OCI-LY7 (cell line): ENCODE measurements at regions not wholly inside any gene's neighbourhood (a gene's known extent, or its start where the extent isn't known, plus 50 kb on each side); places are given as distances from the start of the nearest gene placed in this dataset.

Experiments
- BruUV-seq: library from RNA; stranded (reverse); fragments of 400-500 nt; replicated peaks from 2 replicates; lab custom pipeline; 2021; lab: Mats Ljungman, UMichigan
- CTCF ChIA-PET: fragments of 300-600 bp; sonication (Branson Sonifier 250); formaldehyde crosslinking; loops from one replicate; lab custom pipeline; 2022; ENCODE audit warnings: antibody characterized with exemption; ENCODE audit not compliant: unreplicated experiment; lab: Charles Lee
- POLR2A ChIA-PET: fragments of 300-600 bp; sonication (Branson Sonifier 250); formaldehyde crosslinking; loops from one replicate; lab custom pipeline; 2022; ENCODE audit warnings: antibody characterized with exemption; lab: Charles Lee
- DNase-seq: peaks from one replicate; pipeline ENCODE4 v3.0.0-alpha.2; 2015; ENCODE audit warnings: low spot score
- H2AFZ ChIP-seq: fragments of 200-600 bp; sonication (generic), shearing (Covaris generic); 2 replicates; pipeline ENCODE4 v1.6.1; 2014; ENCODE audit warnings: mild to moderate bottlenecking, antibody characterized with exemption, low read length, moderate library complexity
- H3K27ac ChIP-seq: fragments of 200-600 bp; sonication (generic); 2 replicates; pipeline ENCODE4 v1.5.1; 2014; ENCODE audit warnings: mixed run types, low read depth, mild to moderate bottlenecking, moderate library complexity, low read length, inconsistent platforms; ENCODE audit not compliant: poor library complexity, severe bottlenecking
- H3K36me3 ChIP-seq: fragments of 200-600 bp; sonication (generic); 2 replicates; pipeline ENCODE4 v1.6.1; 2014; ENCODE audit warnings: mild to moderate bottlenecking, antibody characterized with exemption, low read length, moderate library complexity, mixed read lengths; ENCODE audit not compliant: insufficient read depth
- H3K4me1 ChIP-seq: fragments of 200-600 bp; sonication (generic); 2 replicates; pipeline ENCODE4 v1.5.1; 2014; ENCODE audit warnings: mild to moderate bottlenecking, low read length; ENCODE audit not compliant: insufficient read depth, poor library complexity, severe bottlenecking
- H3K4me2 ChIP-seq: fragments of 200-600 bp; sonication (generic); 2 replicates; pipeline ENCODE4 v1.6.1; 2014; ENCODE audit warnings: mild to moderate bottlenecking, low read length
- H3K4me3 ChIP-seq: fragments of 200-600 bp; sonication (generic); 2 replicates; pipeline ENCODE4 v1.5.1; 2014; ENCODE audit warnings: mild to moderate bottlenecking, low read depth, low read length; ENCODE audit not compliant: poor library complexity, severe bottlenecking
- H3K79me2 ChIP-seq: fragments of 200-600 bp; sonication (generic); 2 replicates; pipeline ENCODE4 v1.6.1; 2016; ENCODE audit warnings: low read depth, mild to moderate bottlenecking, low read length, moderate library complexity, mixed read lengths; ENCODE audit not compliant: insufficient read depth
- H3K9me2 ChIP-seq: fragments of 200-600 bp; sonication (generic); 2 replicates; pipeline ENCODE4 v1.6.1; 2016; ENCODE audit warnings: mild to moderate bottlenecking, low read length, mixed read lengths; ENCODE audit not compliant: insufficient read depth
- H3K9me3 ChIP-seq: fragments of 200-600 bp; sonication (generic); 2 replicates; pipeline ENCODE4 v1.6.1; 2014; ENCODE audit warnings: mild to moderate bottlenecking, mixed run types, low read length, mixed read lengths
- H4K20me1 ChIP-seq: fragments of 200-600 bp; sonication (generic); 2 replicates; pipeline ENCODE4 v1.6.1; 2014; ENCODE audit warnings: mild to moderate bottlenecking, antibody characterized with exemption, low read length, moderate library complexity, mixed read lengths; ENCODE audit not compliant: insufficient read depth
- EZH2phosphoT487 ChIP-seq: fragments of 200-600 bp; sonication (generic); IDR thresholded peaks from 2 replicates; pipeline ENCODE4 v1.6.1; 2018; ENCODE audit warnings: low read depth, borderline replicate concordance, mild to moderate bottlenecking, mixed run types, antibody characterized with exemption, low read length, moderate library complexity, mixed read lengths
- intact Hi-C: fragments of 100-400 bp; cut with micrococcal nuclease; formaldehyde crosslinking; loops from one replicate; pipeline ENCODE4 v1.10.0; 2022; ENCODE audit not compliant: unreplicated experiment
- TF ChIP-seq, protein P1 (sequence below): fragments of 200-600 bp; sonication (generic); conservative IDR thresholded peaks from 2 replicates; pipeline ENCODE4 v1.5.1; 2014; ENCODE audit warnings: mild to moderate bottlenecking, antibody characterized with exemption, low read length, moderate library complexity, mixed read lengths

DNA sequence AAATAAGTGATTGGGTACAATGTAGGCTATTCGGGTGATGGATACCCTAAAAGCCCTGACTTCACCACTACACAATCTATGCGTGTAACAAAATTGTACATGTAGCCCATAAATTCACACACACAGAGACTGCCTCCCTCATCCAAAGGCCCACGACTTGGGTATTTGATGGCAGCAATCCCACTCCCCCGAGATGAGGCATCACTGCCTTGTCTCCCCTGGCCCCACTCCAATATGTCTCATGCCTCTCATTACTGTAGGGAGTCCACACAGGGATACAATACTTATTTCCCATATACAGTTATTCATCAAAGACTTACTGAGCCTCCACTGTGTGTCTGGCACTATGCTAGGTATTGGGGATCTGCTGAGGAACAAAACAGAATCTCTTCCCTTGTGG lies 192.6 kb downstream of the CBLN1 start:
- TF ChIP-seq, protein P1, sequence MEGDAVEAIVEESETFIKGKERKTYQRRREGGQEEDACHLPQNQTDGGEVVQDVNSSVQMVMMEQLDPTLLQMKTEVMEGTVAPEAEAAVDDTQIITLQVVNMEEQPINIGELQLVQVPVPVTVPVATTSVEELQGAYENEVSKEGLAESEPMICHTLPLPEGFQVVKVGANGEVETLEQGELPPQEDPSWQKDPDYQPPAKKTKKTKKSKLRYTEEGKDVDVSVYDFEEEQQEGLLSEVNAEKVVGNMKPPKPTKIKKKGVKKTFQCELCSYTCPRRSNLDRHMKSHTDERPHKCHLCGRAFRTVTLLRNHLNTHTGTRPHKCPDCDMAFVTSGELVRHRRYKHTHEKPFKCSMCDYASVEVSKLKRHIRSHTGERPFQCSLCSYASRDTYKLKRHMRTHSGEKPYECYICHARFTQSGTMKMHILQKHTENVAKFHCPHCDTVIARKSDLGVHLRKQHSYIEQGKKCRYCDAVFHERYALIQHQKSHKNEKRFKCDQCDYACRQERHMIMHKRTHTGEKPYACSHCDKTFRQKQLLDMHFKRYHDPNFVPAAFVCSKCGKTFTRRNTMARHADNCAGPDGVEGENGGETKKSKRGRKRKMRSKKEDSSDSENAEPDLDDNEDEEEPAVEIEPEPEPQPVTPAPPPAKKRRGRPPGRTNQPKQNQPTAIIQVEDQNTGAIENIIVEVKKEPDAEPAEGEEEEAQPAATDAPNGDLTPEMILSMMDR = no peak
- no peak for TF ChIP-seq EZH2phosphoT487
- ChIA-PET POLR2A (no interaction called here), CTCF (no interaction called here)
- Histone ChIP-seq H2AFZ (no peak overlapping the region), H3K27ac (no peak overlapping the region), H3K36me3 (no peaks in the 10 kb centered on the region), H3K4me3 (no peak overlapping the region), H3K4me1 (no peaks in the 10 kb centered on the region), H3K9me2 (no peaks in the 10 kb centered on the region), H3K79me2 (no peaks in the 10 kb centered on the region), H4K20me1 (no peaks in the 10 kb centered on the region), H3K4me2 (no peak overlapping the region), H3K9me3 (no peaks in the 10 kb centered on the region; the same call in 1 of the 2 replicates)
- no peak for DNase-seq
- intact Hi-C loops = no loop called here
- no TSS peak for BruUV-seq

DNA sequence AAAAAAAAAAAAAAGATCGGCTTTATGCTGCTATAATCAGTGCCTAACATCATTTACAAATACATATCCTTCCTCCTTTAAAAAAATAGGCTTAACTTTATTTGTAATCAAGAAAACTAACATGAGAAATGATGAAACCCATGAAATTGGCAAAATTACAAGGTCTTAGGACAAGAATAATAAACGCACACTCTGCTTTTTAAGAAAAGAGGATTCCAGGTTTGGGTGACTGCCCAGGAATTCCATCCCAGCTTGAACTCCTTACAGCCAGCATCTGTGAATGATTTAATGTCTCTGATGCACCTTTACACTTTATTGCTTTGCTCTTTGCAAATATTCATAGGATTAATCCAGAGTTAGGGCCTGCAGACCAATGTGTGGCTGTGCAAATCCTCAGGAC lies 196.0 kb downstream of the CBLN1 start:
- Histone ChIP-seq H3K36me3 (no peaks in the 10 kb centered on the region), H3K9me2 (no peaks in the 10 kb centered on the region), H3K9me3 (no peaks in the 10 kb centered on the region; the same call in 1 of the 2 replicates), H3K4me2 (no peak overlapping the region), H4K20me1 (no peaks in the 10 kb centered on the region), H3K4me1 (no peaks in the 10 kb centered on the region), H2AFZ (no peak overlapping the region), H3K4me3 (no peak overlapping the region), H3K27ac (no peak overlapping the region), H3K79me2 (no peaks in the 10 kb centered on the region)
- CTCF ChIA-PET = no interaction called here
- intact Hi-C loops = no loop called here
- no peak for TF ChIP-seq EZH2phosphoT487
- TF ChIP-seq, protein P1 = no peak
- no TSS peak for BruUV-seq
- DNase-seq = no peak
- POLR2A ChIA-PET = interaction anchor here (0.6 kb wide), 1 partner anchor 453 kb away, joined by 3 read pairs; no protein-coding TSS in a partner anchor

DNA sequence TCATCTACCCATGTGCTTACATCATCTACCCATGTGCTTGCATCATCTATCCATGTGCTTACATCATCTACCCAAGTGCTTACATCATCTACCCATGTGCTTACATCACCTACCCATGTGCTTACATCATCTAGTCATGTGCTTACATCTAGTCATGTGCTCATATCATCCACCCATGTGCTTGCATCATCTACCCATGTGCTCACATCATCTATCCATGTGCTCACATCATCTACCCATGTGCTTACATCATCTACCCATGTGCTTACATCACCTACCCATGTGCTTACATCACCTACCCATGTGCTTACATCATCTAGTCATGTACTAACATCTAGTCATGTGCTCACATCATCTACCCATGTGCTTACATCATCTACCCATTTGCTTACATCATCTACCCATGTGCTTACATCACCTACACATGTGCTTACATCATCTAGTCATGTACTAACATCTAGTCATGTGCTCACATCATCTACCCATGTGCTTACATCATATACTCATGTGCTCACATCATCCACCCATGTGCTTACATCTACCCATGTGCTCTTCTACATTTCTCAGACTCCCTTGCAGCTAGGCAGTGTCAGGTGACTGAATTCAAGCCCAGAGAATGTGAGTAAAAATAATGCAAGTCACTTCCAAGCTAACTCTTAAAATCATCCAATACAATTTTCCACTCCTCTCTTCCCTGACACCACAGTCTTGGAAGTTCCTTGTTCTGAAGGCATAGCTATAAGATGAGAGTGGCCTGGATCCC lies 196.8 kb downstream of the CBLN1 start:
- H3K4me2 ChIP-seq = no peak overlapping the region
- no TSS peak for BruUV-seq
- H3K9me2 ChIP-seq = no peaks in the 10 kb centered on the region
- H3K4me3 ChIP-seq = no peak overlapping the region
- DNase-seq = no peak
- no peak for TF ChIP-seq EZH2phosphoT487
- TF ChIP-seq, protein P1 = no peak
- no peak overlapping the region for H2AFZ ChIP-seq
- H3K27ac ChIP-seq = no peak overlapping the region
- ChIA-PET CTCF (no interaction called here), POLR2A (interaction anchor here (0.6 kb wide), 1 partner anchor 454 kb away, joined by 3 read pairs; no protein-coding TSS in a partner anchor)
- H3K4me1 ChIP-seq = no peaks in the 10 kb centered on the region
- H3K79me2 ChIP-seq = no peaks in the 10 kb centered on the region
- H3K36me3 ChIP-seq = no peaks in the 10 kb centered on the region
- no peaks in the 10 kb centered on the region for H4K20me1 ChIP-seq
- intact Hi-C loops = no loop called here
- no peaks in the 10 kb centered on the region; the same call in 1 of the 2 replicates for H3K9me3 ChIP-seq
